Stomach (tissue), 4 donors: ENCODE measurements at regions not wholly inside any gene's neighbourhood (a gene's known extent, or its start where the extent isn't known, plus 50 kb on each side); places are given as distances from the start of the nearest gene placed in this dataset.
"Not testable (repeated sequence)": the region's sequence is repeated elsewhere in the genome, so short reads cannot be mapped to it uniquely, and the experiment has no call there.

ENCODE experiments used
- POLR2A ChIP-seq, 4 donors: fragments of 450-650 bp; IDR thresholded peaks; one replicate each; pipeline ENCODE4 v1.6.1; 2016; ENCODE audit warnings: antibody characterized with exemption in 4 of 4, control low read depth in 2 of 4, mild to moderate bottlenecking in 1 of 4, moderate library complexity in 1 of 4
- POLR2AphosphoS5 ChIP-seq, 3 donors: sonication (generic); formaldehyde crosslinking; IDR thresholded peaks; one replicate each; pipeline ENCODE4 v1.6.1; 2016; ENCODE audit warnings: antibody characterized with exemption in 3 of 3
- TF ChIP-seq, protein P1 (sequence below), 7 experiments: fragments of 450-650 bp in 4 of 7; fragments of 200-600 bp in 3 of 7; sonication (generic) in 3 of 7; IDR thresholded peaks; one replicate each; pipeline ENCODE4 v1.5.1; 2016 to 2019; ENCODE audit warnings: antibody characterized with exemption in 7 of 7, control low read depth in 2 of 7, mild to moderate bottlenecking in 1 of 7

DNA sequence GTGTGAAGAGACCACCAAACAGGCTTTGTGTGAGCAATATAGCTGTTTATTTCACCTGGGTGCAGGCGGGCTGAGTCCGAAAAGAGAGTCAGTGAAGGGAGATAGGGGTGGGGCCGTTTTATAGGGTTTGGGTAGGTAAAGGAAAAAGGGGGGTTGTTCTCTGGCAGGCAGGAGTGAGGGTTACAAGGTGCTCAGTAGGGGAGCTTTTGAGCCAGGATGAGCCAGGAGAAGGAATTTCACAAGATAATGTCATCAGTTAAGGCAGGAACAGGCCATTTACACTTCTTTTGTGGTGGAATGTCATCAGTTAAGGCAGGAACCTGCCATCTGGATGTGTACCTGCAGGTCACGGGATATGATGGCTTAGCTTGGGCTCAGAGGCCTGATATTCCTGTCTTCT lies 768.4 kb upstream of the KIRREL3 start:
- TF ChIP-seq, protein P1, sequence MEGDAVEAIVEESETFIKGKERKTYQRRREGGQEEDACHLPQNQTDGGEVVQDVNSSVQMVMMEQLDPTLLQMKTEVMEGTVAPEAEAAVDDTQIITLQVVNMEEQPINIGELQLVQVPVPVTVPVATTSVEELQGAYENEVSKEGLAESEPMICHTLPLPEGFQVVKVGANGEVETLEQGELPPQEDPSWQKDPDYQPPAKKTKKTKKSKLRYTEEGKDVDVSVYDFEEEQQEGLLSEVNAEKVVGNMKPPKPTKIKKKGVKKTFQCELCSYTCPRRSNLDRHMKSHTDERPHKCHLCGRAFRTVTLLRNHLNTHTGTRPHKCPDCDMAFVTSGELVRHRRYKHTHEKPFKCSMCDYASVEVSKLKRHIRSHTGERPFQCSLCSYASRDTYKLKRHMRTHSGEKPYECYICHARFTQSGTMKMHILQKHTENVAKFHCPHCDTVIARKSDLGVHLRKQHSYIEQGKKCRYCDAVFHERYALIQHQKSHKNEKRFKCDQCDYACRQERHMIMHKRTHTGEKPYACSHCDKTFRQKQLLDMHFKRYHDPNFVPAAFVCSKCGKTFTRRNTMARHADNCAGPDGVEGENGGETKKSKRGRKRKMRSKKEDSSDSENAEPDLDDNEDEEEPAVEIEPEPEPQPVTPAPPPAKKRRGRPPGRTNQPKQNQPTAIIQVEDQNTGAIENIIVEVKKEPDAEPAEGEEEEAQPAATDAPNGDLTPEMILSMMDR (IDR thresholded peaks at IDR 0.05), result not testable (repeated sequence)
- not testable (repeated sequence) for TF ChIP-seq POLR2A, POLR2AphosphoS5 (IDR thresholded peaks at IDR 0.05)
